Endothelial cell of umbilical vein (primary cell): ENCODE measurements at regions not wholly inside any gene's neighbourhood (a gene's known extent, or its start where the extent isn't known, plus 50 kb on each side); places are given as distances from the start of the nearest gene placed in this dataset.

Experiments used
- BruUV-seq: library from RNA; stranded (reverse); fragments of 400-500 nt; replicated peaks from 2 replicates; lab custom pipeline; 2021; lab: Mats Ljungman, UMichigan
- CTCF ChIA-PET: fragments of 300-600, 350-600 bp; sonication (Branson Sonifier 250); formaldehyde crosslinking; loops from one replicate; lab custom pipeline; 2021; ENCODE audit warnings: antibody characterized with exemption, inconsistent platforms; lab: Charles Lee
- POLR2A ChIA-PET: fragments of 300-600, 350-600 bp; sonication (Branson Sonifier 250); formaldehyde crosslinking; loops from one replicate; lab custom pipeline; 2021; ENCODE audit warnings: antibody characterized with exemption, inconsistent platforms; lab: Charles Lee
- DNase-seq: peaks from one replicate; pipeline ENCODE4 v3.0.0-alpha.2; 2011; ENCODE audit warnings: low read depth, low spot score
- FAIRE-seq: peaks from 2 replicates; lab custom pipeline; 2011; peaks lifted over from hg19 to GRCh38; lab: Jason Lieb, UNC
- H2AFZ ChIP-seq: 2 replicates; pipeline ENCODE4 v1.6.0; 2012; ENCODE audit warnings: low read depth, low read length, control low read depth, inconsistent platforms
- H3K27ac ChIP-seq: 2 replicates; pipeline ENCODE4 v1.5.1; 2011; ENCODE audit warnings: low read depth, mild to moderate bottlenecking, control low read depth, low read length, moderate library complexity; ENCODE audit not compliant: insufficient read depth
- H3K27me3 ChIP-seq, 2 experiments: 2 replicates each; pipeline versions ENCODE4 v1.6.0 to v1.6.1; 2011; ENCODE audit warnings: low read length in 2 of 2, mixed read lengths in 1 of 2; ENCODE audit not compliant: control insufficient read depth in 2 of 2, insufficient read depth in 2 of 2
- H3K36me3 ChIP-seq, 2 experiments: 2 replicates in 1 of 2; 3 replicates in 1 of 2; pipeline ENCODE4 v1.5.1; 2011; ENCODE audit warnings: low read length in 2 of 2, mild to moderate bottlenecking in 1 of 2, moderate library complexity in 1 of 2; ENCODE audit not compliant: control insufficient read depth in 2 of 2, insufficient read depth in 2 of 2; ENCODE audit errors: extremely low read depth in 1 of 2
- H3K4me1 ChIP-seq: 3 replicates; pipeline ENCODE4 v1.5.1; 2011; ENCODE audit warnings: mild to moderate bottlenecking, low read length; ENCODE audit not compliant: control insufficient read depth, insufficient read depth; ENCODE audit errors: extremely low read depth
- H3K4me2 ChIP-seq: 2 replicates; pipeline ENCODE4 v1.6.1; 2011; ENCODE audit warnings: low read length, control low read depth, mixed read lengths; ENCODE audit not compliant: insufficient read depth
- H3K4me3 ChIP-seq, 3 experiments: fragments of 200-600 bp in 1 of 3; sonication (generic), shearing (Covaris generic) in 1 of 3; replicated peaks in 1 of 3; 2 replicates each; pipeline ENCODE4 v1.5.1; 2011 to 2016; ENCODE audit warnings: control low read depth in 3 of 3, low read length in 3 of 3, mild to moderate bottlenecking in 2 of 3, inconsistent platforms in 1 of 3, low read depth in 1 of 3, moderate library complexity in 1 of 3; ENCODE audit not compliant: insufficient read depth in 1 of 3
- H3K79me2 ChIP-seq: 2 replicates; pipeline ENCODE4 v1.6.0; 2012; ENCODE audit warnings: low read length, inconsistent platforms; ENCODE audit not compliant: control insufficient read depth, insufficient read depth
- H3K9ac ChIP-seq: replicated peaks from 2 replicates; pipeline ENCODE3; 2011; ENCODE audit warnings: low read length, control low read depth; ENCODE audit not compliant: insufficient read depth; ENCODE audit errors: extremely low read depth
- H3K9me1 ChIP-seq: replicated peaks from 3 replicates; pipeline ENCODE4 v1.6.0; 2011; ENCODE audit warnings: mild to moderate bottlenecking, low read length; ENCODE audit not compliant: control insufficient read depth, insufficient read depth; ENCODE audit errors: extremely low read depth
- H3K9me3 ChIP-seq: replicated peaks from 2 replicates; pipeline ENCODE4 v1.5.1; 2012; ENCODE audit warnings: low read length, inconsistent platforms; ENCODE audit not compliant: control insufficient read depth, insufficient read depth
- H4K20me1 ChIP-seq: replicated peaks from 2 replicates; pipeline ENCODE3; 2011; ENCODE audit warnings: mild to moderate bottlenecking, low read length; ENCODE audit not compliant: control insufficient read depth, insufficient read depth; ENCODE audit errors: extremely low read depth
- CTCF ChIP-seq, 2 donors: IDR thresholded peaks; 1 replicate in 1 of 2; 2 replicates in 1 of 2; pipeline ENCODE4 v1.5.1; 2011; ENCODE audit warnings: low read length in 2 of 2, mild to moderate bottlenecking in 2 of 2, moderate library complexity in 2 of 2, control low read depth in 1 of 2, inconsistent platforms in 1 of 2, low read depth in 1 of 2; ENCODE audit not compliant: insufficient read depth in 1 of 2; ENCODE audit errors: extremely low read depth in 1 of 2
- EZH2 ChIP-seq: IDR thresholded peaks from 2 replicates; pipeline ENCODE4 v1.6.1; 2012; ENCODE audit warnings: borderline replicate concordance, low read depth, mild to moderate bottlenecking, moderate library complexity, low read length, inconsistent platforms; ENCODE audit not compliant: severe bottlenecking
- FOS ChIP-seq: IDR thresholded peaks from 2 replicates; pipeline ENCODE4 v1.6.1; 2011; ENCODE audit warnings: mild to moderate bottlenecking, low read length, moderate library complexity, borderline replicate concordance; ENCODE audit not compliant: insufficient read depth
- GATA2 ChIP-seq: IDR thresholded peaks from 2 replicates; pipeline ENCODE4 v1.7.0; 2011; ENCODE audit warnings: low read depth, mild to moderate bottlenecking, moderate library complexity, mixed read lengths, low read length; ENCODE audit not compliant: insufficient read length, insufficient read depth
- JUN ChIP-seq: IDR thresholded peaks from 2 replicates; pipeline ENCODE4 v1.6.1; 2011; ENCODE audit warnings: borderline replicate concordance, low read depth; ENCODE audit not compliant: insufficient read length, insufficient read depth
- MAX ChIP-seq: IDR thresholded peaks from 2 replicates; pipeline ENCODE4 v1.6.1; 2011; ENCODE audit not compliant: insufficient read depth, insufficient read length
- MYC ChIP-seq: IDR thresholded peaks from one replicate; pipeline ENCODE4 v1.6.1; 2011; ENCODE audit warnings: mild to moderate bottlenecking, low read depth, low read length
- POLR2A ChIP-seq: IDR thresholded peaks from 2 replicates; pipeline ENCODE4 v1.6.1; 2012; ENCODE audit warnings: low read depth, mild to moderate bottlenecking, control low read depth, low read length
- POLR2AphosphoS5 ChIP-seq: IDR thresholded peaks from 2 replicates; pipeline ENCODE4 v1.6.1; 2012; ENCODE audit warnings: low read depth, mild to moderate bottlenecking, control low read depth, low read length, moderate library complexity; ENCODE audit not compliant: insufficient read depth
- dilution Hi-C: fragments of 300-500 bp; cut with MboI; formaldehyde crosslinking; loops from one replicate; pipeline ENCODE4 v1.15.0; 2019; ENCODE audit warnings: low sequenced_read_pairs; ENCODE audit not compliant: extremely low pct_ligation_motif_present
- intact Hi-C: fragments of 100-400 bp; cut with micrococcal nuclease; formaldehyde crosslinking; loops from one replicate; pipeline ENCODE4 v1.10.0; 2022

DNA sequence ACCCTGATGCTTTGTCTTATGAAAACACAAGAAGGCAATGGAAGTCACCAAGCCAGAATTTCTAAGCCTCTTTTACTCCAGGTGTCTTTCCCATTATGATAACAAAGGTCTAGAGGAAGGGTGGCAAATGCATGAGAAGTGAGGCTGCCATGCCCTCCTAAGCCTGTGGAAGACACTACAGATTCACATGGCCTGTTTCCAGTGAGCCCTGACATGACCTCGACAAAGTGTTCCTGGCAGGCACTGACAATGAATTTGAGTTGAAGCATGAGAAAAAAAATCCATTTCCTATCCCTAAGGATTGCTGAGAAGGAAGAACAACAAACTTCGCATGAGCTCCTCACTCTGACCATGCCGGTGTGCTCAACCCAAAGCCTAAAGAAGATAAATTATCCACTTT, 268.0 kb downstream of the HTR7 start:
- Histone ChIP-seq H3K36me3 (no peaks in the 10 kb centered on the region), H4K20me1 (no peaks in the 10 kb centered on the region), H3K9me3 (no peaks in the 10 kb centered on the region), H3K9me1 (no peaks in the 10 kb centered on the region), H3K79me2 (no peaks in the 10 kb centered on the region), H3K4me1 (peaks cover 10% of the 10 kb centered on the region), H3K4me2 (no peak overlapping the region), H3K27ac (no peak overlapping the region), H3K4me3 (no peak overlapping the region), H3K9ac (no peak overlapping the region), H2AFZ (no peak overlapping the region), H3K27me3 (peaks cover 4% of the 10 kb centered on the region in 2 experiments)
- TF ChIP-seq MYC: no peak
- no peak for TF ChIP-seq JUN
- no peak for TF ChIP-seq GATA2
- TF ChIP-seq CTCF (IDR thresholded peaks at IDR 0.05; ENCODE audit: extremely low read depth in 1 of 2, insufficient read depth in 1 of 2, low read depth in 1 of 2, low read length in 2 of 2): no peak
- no peak for TF ChIP-seq POLR2A
- no peak for TF ChIP-seq POLR2AphosphoS5
- no peak for TF ChIP-seq EZH2
- no peak for TF ChIP-seq FOS
- no peak for TF ChIP-seq MAX
- dilution Hi-C loops: no loop called here
- ChIA-PET CTCF (interaction anchor here (1.4 to 6.9 kb wide), 4 partner anchors 14 to 443 kb away, joined by 3 to 179 read pairs (median 74); no protein-coding TSS in a partner anchor), POLR2A (no interaction called here)
- BruUV-seq: no TSS peak
- FAIRE-seq (no peak), DNase-seq (no peak)
- intact Hi-C loops: no loop called here
